Retinal pigment epithelial cell (primary cell): ENCODE measurements at regions not wholly inside any gene's neighbourhood (a gene's known extent, or its start where the extent isn't known, plus 50 kb on each side); places are given as distances from the start of the nearest gene placed in this dataset.
"Not testable (repeated sequence)": the region's sequence is repeated elsewhere in the genome, so short reads cannot be mapped to it uniquely, and the experiment has no call there.

Source experiments
- DNase-seq: peaks from one replicate; pipeline ENCODE4 v3.0.0-alpha.2; 2010; ENCODE audit warnings: low read depth
- H3K4me3 ChIP-seq: 2 replicates; pipeline ENCODE4 v1.5.1; 2011; ENCODE audit warnings: mild to moderate bottlenecking, low read length, control low read depth, moderate library complexity
- CTCF ChIP-seq: conservative IDR thresholded peaks from 2 replicates; pipeline ENCODE4 v1.5.1; 2011; ENCODE audit warnings: low read depth, low read length, control low read depth, inconsistent platforms

GRCh38 chr10:9561821-9562505, 1455.7 kb upstream of the CELF2 start:
- TF ChIP-seq CTCF = no peak
- H3K4me3 ChIP-seq = no peak overlapping the region
- no peak for DNase-seq

GRCh38 chr10:9577746-9578145, 1439.9 kb upstream of the CELF2 start:
- DNase-seq = no peak
- H3K4me3 ChIP-seq = no peak overlapping the region
- TF ChIP-seq CTCF = no peak

GRCh38 chr10:9579110-9579705, 1438.5 kb upstream of the CELF2 start:
- DNase-seq = no peak
- no peak for TF ChIP-seq CTCF
- H3K4me3 ChIP-seq = no peak overlapping the region

- not testable (repeated sequence) for DNase-seq, H3K4me3 ChIP-seq
Observed at GRCh38 chr10:9582803-9583202, 1434.9 kb upstream of the CELF2 start.

- TF ChIP-seq CTCF = no peak
- H3K4me3 ChIP-seq = no peak overlapping the region
- peak; percentile 51 for DNase-seq
Observed at GRCh38 chr10:9596368-9596920, 1421.2 kb upstream of the CELF2 start.

GRCh38 chr10:9602998-9603397, 1414.7 kb upstream of the CELF2 start:
- DNase-seq = no peak
- no peak overlapping the region for H3K4me3 ChIP-seq
- no peak for TF ChIP-seq CTCF

GRCh38 chr10:9603972-9604371, 1413.7 kb upstream of the CELF2 start:
- DNase-seq = no peak
- H3K4me3 ChIP-seq = no peak overlapping the region
- TF ChIP-seq CTCF = no peak
